Fibroblast of skin of left biceps (primary cell): ENCODE measurements at regions not wholly inside any gene's neighbourhood (a gene's known extent, or its start where the extent isn't known, plus 50 kb on each side); places are given as distances from the start of the nearest gene placed in this dataset.

Source experiments
- DNase-seq, 2 experiments: peaks; one replicate each; pipeline ENCODE4 v3.0.0-alpha.2; 2013; ENCODE audit warnings: low read depth in 2 of 2

DNA sequence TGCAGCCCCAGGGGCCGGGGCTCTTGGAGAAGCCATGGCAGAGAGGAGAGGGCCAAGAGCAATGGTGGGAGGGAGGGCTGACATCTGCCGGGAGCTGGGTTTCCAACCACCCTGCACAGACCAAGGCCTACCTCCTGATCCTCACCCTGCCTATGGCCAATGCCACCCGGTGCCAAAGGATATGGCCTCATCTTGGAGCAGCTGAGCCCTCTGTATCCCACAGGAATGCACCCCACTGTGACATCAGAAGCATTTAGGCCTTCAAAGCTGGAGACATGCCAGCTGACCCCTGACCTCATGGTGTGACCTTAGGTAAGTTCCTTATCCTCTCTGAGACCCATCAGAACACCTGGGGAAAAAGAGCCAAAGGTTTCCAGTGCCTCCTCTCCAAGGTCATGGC, 113.6 kb upstream of the ZMIZ1 start:
- DNase-seq = no peak

DNA sequence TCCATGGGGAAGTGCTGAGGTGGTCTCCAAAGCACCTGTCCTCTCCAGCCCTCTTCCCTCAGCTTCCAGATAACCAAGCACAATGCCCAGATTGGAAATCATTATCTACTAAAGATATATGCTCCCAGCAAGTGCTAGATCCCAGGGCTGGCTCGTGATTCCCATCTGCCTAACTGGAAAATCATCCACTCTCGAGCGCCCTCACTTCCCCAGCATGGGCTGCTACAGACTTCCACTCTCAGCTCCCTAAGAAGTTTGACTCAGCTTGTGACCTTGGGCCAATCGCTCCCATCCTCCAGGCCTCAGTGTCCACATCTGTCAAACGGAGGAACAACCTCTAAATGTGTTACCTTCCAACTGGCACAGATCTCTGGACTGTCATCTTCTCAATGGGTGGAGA, 112.4 kb upstream of the ZMIZ1 start:
- no peak for DNase-seq

DNA sequence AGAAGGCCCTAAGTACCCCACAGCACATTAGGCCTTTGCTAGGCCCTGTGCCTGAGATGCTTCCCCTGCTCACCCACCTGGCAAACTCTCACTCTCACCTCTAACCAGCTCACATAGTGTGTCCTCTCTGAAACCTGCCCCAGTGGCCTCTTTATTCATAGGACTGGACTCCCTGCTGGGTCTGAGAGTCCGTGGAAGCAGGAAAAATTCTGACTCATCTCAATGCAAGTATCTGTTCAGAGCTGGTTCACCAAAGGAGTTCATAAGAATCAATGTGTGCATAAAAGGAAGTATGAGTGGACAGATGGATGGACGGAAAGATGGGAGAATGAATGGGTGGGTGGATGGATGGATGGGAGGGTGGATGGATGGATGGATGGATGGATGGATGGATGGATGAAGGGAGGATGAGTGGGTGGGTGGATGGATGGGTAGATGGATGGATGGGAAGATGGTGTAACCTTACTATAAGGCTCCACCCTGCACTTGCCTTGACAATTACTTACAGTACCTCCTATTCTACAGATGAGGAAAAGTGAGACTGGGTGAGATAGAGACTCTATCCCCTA, 111.2 kb upstream of the ZMIZ1 start:
- DNase-seq = no peak

DNA sequence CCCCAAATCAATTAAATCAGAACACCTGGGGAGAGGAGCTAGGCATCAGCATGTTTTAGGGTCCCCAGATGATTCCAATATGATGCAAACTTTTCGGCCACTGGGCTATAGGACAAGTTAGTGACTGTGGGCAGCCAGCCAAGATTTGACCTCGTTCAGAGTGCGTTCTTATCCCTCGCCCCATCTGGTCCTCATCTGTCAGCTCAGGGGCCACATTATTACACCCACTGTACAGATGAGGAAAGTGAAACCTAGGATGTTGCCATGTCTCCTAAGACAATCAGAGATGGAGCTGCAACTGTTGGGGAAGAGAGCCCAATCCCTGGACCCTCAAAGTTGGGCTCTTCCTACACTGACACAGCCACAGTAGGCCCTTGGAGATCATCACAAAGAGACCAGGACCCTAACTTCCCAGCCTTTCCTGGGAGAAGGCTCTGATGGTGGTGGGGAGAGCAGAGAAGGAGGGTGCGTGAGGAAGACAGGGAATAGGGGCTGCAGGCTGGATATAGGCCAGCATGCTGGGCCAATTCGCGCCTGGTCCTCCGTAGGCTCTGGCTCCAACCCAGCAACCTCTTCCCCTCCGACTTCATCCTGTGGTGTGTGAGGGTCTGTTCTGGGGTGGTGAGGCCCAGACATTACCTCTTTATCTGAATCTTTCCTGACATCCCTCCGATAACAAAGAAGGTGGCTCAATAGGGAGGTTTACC, 109.4 kb upstream of the ZMIZ1 start:
- DNase-seq = no peak

DNA sequence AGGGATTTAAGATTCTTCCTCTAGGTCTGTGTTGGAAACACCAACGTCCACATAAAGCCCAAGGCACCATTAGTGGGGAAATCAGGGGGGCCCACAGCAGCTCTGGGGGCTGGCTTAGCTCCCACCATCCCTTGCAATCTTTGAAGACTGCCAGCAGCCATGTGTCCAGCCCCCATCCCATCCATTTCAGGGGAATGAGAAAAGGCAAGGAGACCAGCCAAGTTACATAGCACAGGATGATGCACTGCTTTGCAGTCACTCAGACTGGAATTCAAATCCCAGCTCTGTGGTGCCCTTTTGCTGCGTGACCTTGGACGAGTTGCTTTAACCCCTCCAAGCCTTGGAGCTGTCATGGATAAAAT, 108.9 kb upstream of the ZMIZ1 start:
- DNase-seq = no peak

DNA sequence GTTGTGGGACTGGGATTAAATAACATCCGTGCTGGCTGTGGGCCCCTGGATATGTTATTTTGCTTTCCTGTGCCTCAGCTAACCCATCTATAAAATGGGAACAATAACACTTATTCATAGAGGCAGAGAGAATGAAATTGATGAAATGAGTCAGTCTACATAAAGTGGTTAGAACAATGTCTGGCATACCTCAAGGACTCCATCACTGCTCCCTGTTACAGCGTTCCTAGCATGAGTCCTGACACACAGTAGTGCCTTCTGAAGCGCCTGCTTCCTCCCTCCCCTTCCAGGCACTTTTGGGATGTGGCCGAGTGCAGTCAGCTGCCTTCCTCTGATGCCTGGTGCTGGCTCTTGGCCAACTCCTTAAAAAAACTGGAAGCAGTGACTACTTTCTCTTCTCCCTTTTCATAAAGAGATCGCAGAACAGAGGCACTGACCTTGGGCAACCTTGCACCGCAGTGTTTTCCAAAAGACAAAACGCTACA, 108.4 kb upstream of the ZMIZ1 start:
- peak; percentile 66 to 69 for DNase-seq

DNA sequence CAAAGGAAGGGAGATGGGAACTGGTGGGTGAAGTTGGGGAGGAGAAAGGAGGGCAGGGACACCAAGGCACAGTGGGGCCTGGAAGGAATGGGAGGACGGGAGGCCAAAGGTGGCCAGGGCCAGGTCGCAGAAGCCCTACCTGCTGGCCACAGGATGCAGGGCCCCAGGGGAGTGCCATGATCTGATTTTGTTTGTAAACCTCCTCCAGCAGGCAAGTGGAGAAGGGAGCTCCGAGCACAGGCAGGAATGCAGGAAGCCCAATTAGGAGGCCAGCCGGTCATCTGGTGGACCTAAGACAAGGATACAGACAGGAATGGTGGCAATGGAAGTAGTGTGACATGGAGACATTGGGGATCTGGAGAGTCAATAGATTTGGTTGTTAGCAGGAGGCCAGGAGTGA, 107.0 kb upstream of the ZMIZ1 start:
- DNase-seq = no peak

DNA sequence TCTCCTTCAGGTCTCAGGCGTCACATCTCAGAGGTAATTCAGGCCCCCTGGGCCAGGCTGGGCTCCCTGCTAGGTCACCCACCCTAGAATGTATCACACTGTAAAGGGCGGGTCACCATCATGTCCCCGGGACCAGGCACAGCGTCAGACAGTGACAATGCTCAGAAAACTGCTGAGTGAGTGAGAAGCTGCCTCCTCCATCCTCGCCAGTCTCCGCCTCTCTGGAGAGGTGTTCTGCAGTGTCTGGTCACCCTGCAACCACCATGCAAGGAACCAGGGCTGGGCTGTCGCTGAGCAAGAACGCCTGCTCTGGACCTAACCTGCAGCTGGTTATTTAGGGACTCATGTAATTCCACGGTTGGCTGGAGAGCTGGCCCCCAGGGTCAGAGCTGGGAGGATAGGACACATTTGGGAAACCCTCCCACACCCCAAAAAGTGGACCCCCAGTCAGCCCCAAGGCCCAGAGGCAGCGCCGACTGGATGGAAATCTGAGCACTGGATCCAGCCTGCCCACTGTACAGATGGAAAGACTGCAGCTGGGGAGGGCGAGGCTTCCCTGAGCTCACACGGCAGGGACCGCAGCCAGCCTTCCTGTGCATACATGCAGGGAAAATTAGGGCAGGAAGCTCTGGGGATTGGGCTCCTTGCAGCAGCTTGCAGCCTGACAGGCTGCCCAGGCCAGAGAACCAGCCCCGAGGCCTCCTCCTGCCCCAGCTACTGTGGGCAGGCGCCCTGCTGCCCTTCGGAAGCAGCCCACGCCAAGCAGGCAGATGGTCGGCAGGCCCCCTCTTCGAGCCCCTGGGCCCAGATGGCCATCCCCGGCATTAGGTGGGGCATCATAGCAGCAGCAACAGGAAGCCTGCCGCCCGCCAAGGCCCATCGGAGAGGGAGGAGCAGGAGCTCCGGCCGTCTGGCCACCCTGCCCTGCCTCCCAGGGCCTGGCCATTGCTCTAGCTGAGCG, 105.4 kb upstream of the ZMIZ1 start:
- no peak for DNase-seq

DNA sequence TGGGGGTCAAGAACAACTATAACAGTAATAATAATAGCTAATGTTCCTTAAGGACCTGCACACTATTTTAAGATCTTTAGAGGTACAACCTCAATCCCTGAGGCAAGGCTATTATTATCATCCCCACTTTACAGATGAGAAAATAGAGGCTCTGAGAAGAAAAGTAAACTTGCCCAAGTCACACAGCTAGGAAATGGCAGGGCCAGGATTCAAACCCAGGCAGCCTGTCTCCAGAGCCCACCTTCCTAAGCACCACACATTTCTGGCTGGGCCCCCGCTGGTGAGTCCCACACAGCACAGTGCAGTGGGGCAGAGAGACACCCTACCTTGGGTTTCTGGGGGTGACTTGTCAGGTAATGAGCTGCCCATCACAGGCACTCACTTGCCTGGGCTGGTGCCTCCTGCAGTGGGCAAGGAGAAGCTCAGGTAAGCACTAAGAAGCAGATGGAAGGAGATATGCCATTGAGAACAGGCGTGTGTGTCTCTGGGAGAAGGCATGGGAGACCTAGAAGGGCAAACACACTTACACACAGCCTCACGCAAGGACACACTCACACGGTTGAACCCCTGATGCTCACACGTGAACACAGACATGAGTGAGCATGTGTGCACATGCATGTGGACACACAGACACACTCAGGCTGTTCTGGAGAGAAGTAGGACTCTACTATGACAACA, 104.4 kb upstream of the ZMIZ1 start:
- no peak for DNase-seq

DNA sequence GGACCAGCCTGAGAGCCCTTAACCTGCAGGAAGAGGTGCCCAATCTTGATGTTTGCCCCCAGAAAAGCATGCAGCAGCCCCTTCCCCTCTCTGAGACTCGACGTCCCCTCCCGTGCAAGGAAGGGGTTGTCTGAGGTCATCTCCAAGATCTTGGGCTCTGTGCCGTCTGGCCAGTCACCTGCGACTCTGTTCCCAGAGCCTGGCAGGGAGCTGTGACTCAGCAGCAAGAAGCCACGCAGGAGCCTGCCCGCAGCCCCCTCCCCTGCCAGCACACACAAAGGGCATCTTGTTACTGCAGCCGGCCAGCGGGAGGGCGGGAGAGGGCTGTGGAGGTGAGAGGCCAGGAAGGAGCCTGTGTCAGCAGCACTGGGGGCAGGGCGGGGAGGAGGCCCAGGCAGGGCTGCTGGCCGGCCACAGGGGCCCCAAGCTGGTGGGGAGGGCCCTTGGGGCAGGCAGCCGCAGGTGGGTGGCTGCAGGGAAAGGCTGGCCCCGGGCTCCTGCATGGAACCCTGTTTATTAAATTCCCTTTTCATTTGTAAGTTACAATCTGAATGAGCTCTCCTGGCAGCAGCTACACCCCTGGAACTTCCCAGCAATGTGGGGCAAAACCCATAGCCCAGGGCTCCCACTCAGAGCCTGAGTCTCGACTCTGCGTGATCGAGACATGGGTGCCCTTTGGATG, 103.7 kb upstream of the ZMIZ1 start:
- no peak for DNase-seq

DNA sequence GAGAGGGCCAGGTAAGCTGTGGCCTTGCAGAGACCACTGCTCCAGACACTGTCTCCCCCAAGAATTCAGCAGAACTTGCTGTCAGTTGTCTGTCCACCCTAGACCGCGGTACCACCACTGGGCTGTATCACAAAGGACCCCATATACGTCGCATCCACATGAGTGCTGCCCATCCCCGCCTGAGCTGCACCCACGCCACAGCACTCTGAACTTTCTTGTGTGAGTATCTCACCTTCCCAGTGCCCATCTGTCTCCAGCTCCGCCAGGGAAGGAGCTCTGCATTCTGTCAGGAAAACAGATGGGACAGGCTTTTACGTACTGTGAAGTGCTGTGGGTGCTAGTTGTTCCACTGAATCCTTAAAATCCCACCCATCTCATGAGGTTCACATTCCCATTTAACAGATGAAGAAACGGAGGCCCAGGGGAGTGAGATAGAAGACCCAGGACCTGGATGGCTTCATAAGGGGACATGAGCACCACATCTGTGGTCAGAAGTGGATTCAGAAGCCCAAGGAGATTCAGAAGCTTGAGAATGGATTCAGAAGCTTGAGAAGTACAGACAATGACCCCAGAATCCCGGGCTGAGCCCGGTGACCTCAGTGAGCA, 102.5 kb upstream of the ZMIZ1 start:
- no peak for DNase-seq

DNA sequence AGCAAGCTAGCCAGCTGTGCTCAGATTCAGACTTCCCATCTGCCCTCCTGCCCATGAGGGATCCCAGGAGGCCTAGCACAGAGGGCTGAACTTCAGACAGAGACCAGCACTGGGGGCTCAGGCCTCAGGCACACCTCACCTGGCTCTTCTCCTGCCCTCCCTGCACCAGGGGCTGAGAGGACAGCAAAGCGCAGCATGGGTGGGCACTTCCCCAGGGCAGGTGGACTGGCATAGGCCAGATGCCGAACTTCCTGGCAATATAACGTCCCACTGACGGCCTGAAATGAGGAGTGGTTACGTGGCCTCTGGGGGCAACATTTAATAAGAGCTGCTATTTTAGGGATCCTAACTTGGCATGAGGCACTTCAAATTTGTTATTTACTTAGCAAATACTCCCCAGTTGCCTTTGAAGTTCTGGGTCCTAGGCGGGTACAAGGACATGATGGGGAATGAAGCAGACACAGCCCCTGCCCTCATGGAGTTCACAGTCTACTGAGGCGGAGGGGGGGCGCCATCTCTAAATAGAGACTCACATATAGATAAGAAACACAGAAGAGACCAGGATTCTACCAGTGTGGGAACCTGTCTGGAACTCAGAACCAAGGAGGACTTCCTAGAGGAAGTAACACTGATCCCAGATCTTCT, 101.8 kb upstream of the ZMIZ1 start:
- DNase-seq = no peak

DNA sequence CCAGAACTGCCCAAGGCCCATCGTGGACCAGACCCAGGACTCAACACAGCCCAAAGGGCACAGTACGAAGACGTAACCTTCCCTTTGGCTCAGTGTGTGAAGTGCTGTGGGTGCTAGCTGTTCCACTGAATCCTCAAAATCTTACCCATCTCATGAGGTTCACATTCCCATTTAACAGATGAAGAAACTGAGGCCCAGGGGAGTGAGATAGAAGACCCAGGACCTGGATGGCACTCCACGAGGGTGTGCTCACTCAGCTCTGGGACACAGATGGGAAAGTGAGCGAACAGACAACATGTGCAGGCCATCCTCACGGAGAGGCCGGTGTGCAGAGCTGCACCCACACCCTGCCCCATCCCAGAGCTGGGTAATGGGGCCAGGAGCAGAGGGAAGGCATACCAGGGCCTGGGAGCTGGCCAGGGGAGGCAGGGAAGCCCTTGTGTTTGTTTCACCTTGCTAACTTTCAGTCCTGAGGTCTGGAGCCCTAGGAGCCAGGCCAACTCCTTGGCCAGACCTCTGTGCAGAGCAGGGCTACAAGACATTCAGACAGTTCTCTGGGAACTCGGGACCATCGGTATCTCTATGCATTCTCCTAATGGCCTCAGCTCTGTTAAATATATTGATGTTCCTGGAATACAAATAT, 100.3 kb upstream of the ZMIZ1 start:
- no peak for DNase-seq

DNA sequence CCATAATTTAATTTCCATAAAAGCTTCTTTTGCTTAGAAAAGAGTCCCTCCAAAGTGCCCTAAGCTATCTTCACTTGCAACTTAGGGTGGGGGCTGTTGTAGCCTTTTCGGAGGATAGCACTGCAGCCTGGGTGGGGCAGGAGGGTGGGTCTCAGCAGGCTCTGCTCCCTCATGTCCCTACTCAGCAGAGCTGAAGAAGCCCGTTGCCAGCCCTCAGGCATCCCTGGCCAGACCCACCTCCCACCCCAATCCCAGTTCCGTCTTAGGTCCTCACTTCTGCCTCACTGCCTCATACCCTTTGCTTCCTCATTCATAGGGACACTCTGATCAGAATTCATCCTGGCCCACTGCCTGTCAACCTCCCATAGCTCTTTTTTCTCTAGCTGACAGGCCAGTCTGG, 99.8 kb upstream of the ZMIZ1 start:
- no peak for DNase-seq

DNA sequence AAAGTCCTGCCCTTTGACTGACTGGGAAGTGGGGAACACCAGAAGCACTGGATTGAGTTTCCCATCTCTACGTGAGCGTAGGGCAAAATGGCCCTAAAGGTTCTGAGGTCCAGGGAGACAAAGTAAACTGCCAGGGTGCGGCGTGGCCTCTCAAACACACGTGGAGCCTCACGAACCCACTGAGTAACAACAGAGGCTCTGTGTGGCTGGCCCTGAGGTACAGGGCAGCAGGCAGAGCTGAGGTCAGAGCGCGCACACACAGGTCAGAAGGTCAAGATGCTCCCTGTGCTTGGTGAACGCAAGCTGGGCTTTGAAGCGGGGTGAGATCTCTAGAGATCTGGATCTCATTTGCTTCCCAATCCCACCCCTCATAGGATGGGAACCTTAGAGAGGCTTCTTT, 99.0 kb upstream of the ZMIZ1 start:
- DNase-seq = no peak

DNA sequence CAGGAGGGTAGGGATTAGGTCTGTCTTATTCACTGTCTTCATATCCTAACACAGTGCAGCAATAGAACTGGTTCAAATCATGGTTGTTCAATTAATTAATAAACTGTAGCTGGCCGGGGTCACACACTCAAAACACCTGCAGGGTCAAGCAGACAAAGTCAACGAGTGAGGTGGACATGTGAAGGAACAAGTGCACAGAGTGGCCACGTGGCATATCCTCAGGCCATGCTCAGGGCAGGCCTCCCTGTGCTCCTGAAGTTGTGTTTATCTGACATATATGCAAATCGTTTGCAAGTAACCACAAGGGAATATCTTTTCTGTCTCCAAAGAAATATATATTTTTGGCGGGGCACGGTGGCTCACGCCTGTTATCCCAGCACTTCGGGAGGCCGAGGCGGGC, 98.5 kb upstream of the ZMIZ1 start:
- DNase-seq = no peak

DNA sequence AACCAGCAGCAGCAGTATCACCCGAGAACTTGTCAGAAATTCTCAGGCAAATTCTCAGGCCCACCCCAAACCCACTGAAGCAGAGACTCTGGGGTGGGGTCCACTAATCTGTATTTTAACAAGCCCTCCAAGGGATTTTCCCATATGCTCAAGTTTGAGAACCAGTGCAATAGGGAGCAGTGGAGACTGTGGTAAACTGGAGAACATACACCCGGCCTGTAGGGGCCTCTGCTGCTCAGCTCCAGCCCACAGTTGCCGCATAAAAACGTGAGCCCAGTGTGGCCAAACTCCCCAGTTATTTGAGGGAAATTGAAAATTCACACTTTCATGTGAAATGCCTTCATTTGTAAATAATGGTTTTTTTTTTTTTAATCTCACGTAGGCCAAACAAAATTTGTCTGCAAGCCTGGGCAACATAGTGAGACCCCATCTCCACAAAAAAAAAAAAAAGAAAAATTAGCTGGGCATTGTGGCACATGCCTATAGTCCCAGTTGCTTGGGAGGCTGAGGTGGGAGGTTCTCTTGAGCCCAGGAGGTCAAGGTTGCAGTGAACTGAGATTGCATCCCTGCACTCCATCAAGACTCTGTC, 97.6 kb upstream of the ZMIZ1 start:
- DNase-seq = no peak

DNA sequence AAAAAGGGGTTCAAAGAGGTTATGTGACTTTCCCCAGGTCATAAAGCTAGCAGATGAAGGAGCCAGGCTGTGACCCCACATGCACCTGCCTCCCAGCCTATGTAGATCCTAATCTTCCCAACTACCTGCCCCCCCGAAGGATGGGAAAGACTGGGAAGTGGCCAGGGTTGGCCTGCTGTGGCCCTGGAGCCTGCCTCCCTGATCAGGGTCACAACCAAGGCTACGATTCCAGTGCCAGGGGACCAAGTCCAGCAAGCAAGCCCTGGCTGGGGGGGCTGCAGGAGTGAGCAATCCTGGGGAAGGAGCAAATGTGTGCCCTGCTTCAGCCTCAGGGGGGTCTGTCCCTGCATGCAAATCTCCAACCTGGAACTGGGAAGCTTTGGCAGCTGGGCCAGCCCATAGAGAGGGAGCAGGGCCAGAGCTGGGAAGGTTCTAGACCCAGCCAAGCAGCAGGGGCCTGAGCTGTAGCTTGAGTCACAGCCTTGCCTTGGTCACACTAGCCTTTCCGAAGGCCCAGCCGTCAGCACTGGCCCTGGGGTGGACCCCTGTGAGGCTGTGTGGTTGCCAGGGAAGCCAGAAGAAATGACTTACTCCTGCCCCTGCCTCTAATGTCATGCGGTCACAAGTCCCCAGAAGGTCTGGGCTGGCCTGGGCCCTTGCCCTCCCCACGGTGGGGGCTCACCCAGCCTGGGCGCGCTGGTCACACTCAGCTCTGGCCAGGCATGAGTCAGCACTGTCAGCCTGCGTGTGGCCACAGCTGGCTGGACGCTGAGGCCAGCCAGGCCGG, 96.4 kb upstream of the ZMIZ1 start:
- DNase-seq = no peak
